Ishikawa (cell line): ENCODE measurements at regions not wholly inside any gene's neighbourhood (a gene's known extent, or its start where the extent isn't known, plus 50 kb on each side); places are given as distances from the start of the nearest gene placed in this dataset.

Source experiments
- CEBPB ChIP-seq: IDR thresholded peaks from 2 replicates; pipeline ENCODE4 v1.6.1; 2012
- CREB1 ChIP-seq: IDR thresholded peaks from 2 replicates; pipeline ENCODE4 v1.6.1; 2012; ENCODE audit warnings: low read depth
- EP300 ChIP-seq: IDR thresholded peaks from 2 replicates; pipeline ENCODE4 v1.6.1; 2012; ENCODE audit warnings: borderline replicate concordance
- FOXM1 ChIP-seq: IDR thresholded peaks from 2 replicates; pipeline ENCODE4 v1.6.1; 2012; ENCODE audit warnings: low read depth, borderline replicate concordance
- MAX ChIP-seq: IDR thresholded peaks from 2 replicates; pipeline ENCODE4 v1.6.1; 2012
- RAD21 ChIP-seq: IDR thresholded peaks from 2 replicates; pipeline ENCODE4 v1.6.1; 2012; ENCODE audit warnings: low read depth
- TAF1 ChIP-seq: IDR thresholded peaks from 2 replicates; pipeline ENCODE4 v1.6.1; 2012; ENCODE audit warnings: low read depth, mild to moderate bottlenecking
- TEAD4 ChIP-seq: IDR thresholded peaks from 2 replicates; pipeline ENCODE4 v1.6.1; 2012
- USF1 ChIP-seq: IDR thresholded peaks from 2 replicates; pipeline ENCODE4 v1.6.1; 2012
- YY1 ChIP-seq: IDR thresholded peaks from 2 replicates; pipeline ENCODE4 v1.6.1; 2012; ENCODE audit warnings: low read depth
- TF ChIP-seq, protein P1 (sequence below): IDR thresholded peaks from 2 replicates; pipeline ENCODE4 v1.6.1; 2012; ENCODE audit warnings: low read depth, mild to moderate bottlenecking

DNA sequence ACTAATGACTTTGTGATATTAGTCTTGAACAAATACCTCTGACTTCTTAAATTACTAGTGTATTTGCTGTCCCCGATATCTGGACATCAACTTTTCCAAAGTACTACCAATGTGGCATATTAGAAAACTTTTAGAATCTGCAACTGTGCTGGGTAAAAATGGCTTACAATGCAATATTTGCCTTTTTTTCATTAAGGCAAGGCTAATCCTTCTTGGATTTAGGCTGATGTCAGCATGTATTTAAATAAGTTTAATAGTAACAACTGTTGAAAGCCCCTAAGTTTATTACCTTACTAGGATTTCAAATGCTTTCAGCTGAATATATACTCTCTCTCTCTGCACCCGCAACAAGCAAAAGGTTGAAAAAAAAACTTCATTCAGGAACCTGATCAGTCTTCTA is 1232.3 kb downstream of the REEP3 start:
- no peak for TF ChIP-seq MAX
- no peak for TF ChIP-seq RAD21
- TF ChIP-seq USF1, result no peak
- no peak for TF ChIP-seq CREB1
- TF ChIP-seq TEAD4, result no peak
- TF ChIP-seq YY1, result no peak
- no peak for TF ChIP-seq FOXM1
- TF ChIP-seq EP300, result no peak
- TF ChIP-seq TAF1, result no peak
- TF ChIP-seq, protein P1, sequence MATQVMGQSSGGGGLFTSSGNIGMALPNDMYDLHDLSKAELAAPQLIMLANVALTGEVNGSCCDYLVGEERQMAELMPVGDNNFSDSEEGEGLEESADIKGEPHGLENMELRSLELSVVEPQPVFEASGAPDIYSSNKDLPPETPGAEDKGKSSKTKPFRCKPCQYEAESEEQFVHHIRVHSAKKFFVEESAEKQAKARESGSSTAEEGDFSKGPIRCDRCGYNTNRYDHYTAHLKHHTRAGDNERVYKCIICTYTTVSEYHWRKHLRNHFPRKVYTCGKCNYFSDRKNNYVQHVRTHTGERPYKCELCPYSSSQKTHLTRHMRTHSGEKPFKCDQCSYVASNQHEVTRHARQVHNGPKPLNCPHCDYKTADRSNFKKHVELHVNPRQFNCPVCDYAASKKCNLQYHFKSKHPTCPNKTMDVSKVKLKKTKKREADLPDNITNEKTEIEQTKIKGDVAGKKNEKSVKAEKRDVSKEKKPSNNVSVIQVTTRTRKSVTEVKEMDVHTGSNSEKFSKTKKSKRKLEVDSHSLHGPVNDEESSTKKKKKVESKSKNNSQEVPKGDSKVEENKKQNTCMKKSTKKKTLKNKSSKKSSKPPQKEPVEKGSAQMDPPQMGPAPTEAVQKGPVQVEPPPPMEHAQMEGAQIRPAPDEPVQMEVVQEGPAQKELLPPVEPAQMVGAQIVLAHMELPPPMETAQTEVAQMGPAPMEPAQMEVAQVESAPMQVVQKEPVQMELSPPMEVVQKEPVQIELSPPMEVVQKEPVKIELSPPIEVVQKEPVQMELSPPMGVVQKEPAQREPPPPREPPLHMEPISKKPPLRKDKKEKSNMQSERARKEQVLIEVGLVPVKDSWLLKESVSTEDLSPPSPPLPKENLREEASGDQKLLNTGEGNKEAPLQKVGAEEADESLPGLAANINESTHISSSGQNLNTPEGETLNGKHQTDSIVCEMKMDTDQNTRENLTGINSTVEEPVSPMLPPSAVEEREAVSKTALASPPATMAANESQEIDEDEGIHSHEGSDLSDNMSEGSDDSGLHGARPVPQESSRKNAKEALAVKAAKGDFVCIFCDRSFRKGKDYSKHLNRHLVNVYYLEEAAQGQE, result no peak
- no peak for TF ChIP-seq CEBPB
